H1 (cell line): ENCODE measurements at regions not wholly inside any gene's neighbourhood (a gene's known extent, or its start where the extent isn't known, plus 50 kb on each side); places are given as distances from the start of the nearest gene placed in this dataset.

Experiments
- BRCA1 ChIP-seq: IDR thresholded peaks from 2 replicates; pipeline ENCODE4 v1.6.1; 2012; ENCODE audit warnings: low read depth, low read length, improper control_type of control experiment
- RXRA ChIP-seq: IDR thresholded peaks from 2 replicates; pipeline ENCODE4 v1.6.1; 2011; ENCODE audit warnings: low read depth, mild to moderate bottlenecking, low read length, moderate library complexity; ENCODE audit not compliant: insufficient read depth
- SP4 ChIP-seq: IDR thresholded peaks from 2 replicates; pipeline ENCODE4 v1.6.1; 2012; ENCODE audit warnings: low read length, inconsistent platforms
- TF ChIP-seq, protein P1 (sequence below), 3 experiments: IDR thresholded peaks; 1 replicate in 2 of 3; 2 replicates in 1 of 3; pipeline versions ENCODE4 v1.5.1 to v1.6.1; 2011; ENCODE audit warnings: low read length in 3 of 3, mild to moderate bottlenecking in 3 of 3, inconsistent platforms in 2 of 3, low read depth in 1 of 3, moderate library complexity in 1 of 3; ENCODE audit not compliant: insufficient read depth in 1 of 3; ENCODE audit errors: control extremely low read depth in 1 of 3

DNA sequence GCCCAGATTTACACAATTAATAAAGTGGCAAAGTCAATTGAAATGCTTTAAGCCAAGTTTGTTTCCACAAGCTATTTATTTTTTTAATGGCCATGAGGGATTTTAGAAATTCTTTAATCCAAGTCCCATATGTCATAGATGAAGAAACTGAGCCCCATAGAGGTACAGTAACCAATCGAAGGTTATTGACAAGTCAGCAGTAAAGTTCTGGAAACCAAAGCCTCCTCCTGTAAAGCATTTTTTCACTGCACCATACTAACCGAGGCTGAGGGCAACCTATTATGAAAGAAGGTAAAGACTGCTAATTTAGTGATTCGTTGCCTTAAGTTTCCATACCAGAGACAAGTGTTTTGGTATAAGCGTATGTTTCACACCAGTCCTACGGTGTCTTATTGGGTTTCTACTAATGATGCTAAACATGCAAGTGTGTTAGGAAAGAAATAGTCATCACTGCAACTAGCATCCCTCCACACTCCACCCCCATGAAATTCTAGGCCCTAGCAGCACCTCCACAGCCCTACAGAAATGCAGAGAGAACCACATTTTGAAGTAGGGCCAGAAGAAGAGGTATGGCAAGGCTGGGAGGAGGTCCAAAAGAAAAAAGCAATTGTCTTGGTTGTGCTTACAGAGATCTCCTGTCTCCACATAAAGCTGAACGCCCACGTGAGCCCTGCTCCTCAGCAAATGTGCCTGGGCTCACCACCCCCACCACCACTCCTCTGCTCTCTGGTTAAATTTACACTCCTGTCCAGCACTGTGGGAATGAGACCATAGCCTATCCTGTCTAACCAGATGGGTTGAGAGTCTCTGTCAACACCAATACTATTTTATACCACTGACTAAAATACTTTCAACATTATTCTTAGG is 271.1 kb upstream of the G2E3 start (continued):
- TF ChIP-seq, protein P1, sequence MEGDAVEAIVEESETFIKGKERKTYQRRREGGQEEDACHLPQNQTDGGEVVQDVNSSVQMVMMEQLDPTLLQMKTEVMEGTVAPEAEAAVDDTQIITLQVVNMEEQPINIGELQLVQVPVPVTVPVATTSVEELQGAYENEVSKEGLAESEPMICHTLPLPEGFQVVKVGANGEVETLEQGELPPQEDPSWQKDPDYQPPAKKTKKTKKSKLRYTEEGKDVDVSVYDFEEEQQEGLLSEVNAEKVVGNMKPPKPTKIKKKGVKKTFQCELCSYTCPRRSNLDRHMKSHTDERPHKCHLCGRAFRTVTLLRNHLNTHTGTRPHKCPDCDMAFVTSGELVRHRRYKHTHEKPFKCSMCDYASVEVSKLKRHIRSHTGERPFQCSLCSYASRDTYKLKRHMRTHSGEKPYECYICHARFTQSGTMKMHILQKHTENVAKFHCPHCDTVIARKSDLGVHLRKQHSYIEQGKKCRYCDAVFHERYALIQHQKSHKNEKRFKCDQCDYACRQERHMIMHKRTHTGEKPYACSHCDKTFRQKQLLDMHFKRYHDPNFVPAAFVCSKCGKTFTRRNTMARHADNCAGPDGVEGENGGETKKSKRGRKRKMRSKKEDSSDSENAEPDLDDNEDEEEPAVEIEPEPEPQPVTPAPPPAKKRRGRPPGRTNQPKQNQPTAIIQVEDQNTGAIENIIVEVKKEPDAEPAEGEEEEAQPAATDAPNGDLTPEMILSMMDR (IDR thresholded peaks at IDR 0.05; ENCODE audit: control extremely low read depth in 1 of 3, insufficient read depth in 1 of 3, low read depth in 1 of 3, low read length in 3 of 3): no peak
- no peak for TF ChIP-seq RXRA
- TF ChIP-seq SP4: no peak
- no peak for TF ChIP-seq BRCA1
